GM21737 (cell line): ENCODE measurements at regions not wholly inside any gene's neighbourhood (a gene's known extent, or its start where the extent isn't known, plus 50 kb on each side); places are given as distances from the start of the nearest gene placed in this dataset.
"Not testable (repeated sequence)": the region's sequence is repeated elsewhere in the genome, so short reads cannot be mapped to it uniquely, and the experiment has no call there.

Experiments used
- ATAC-seq: cut with Tn5 transposase; IDR thresholded peaks from one replicate; pipeline ENCODE4 v1.9.1; 2021; ENCODE audit warnings: mild to moderate bottlenecking, moderate library complexity; ENCODE audit not compliant: unreplicated experiment

GRCh38 chr2:39875182-39875913 is 96.3 kb upstream of the THUMPD2 start:
- ATAC-seq = no peak

- ATAC-seq = no peak
Observed at GRCh38 chr2:39874236-39874635, 95.2 kb upstream of the THUMPD2 start.

GRCh38 chr2:39873586-39873985 is 94.5 kb upstream of the THUMPD2 start:
- no peak for ATAC-seq

GRCh38 chr2:39872748-39873147 is 93.7 kb upstream of the THUMPD2 start:
- no peak for ATAC-seq

GRCh38 chr2:39871291-39871761 is 92.3 kb upstream of the THUMPD2 start:
- no peak for ATAC-seq

GRCh38 chr2:39870871-39871270 is 91.8 kb upstream of the THUMPD2 start:
- ATAC-seq = no peak

GRCh38 chr2:39867268-39867667 is 88.2 kb upstream of the THUMPD2 start:
- ATAC-seq = no peak

GRCh38 chr2:39865751-39866150 is 86.7 kb upstream of the THUMPD2 start:
- ATAC-seq = no peak

- not testable (repeated sequence) for ATAC-seq
Observed at GRCh38 chr2:39863672-39864071, 84.6 kb upstream of the THUMPD2 start.

GRCh38 chr2:39860538-39860937 is 81.5 kb upstream of the THUMPD2 start:
- no peak for ATAC-seq

- no peak for ATAC-seq
Observed at GRCh38 chr2:39858677-39859076, 79.6 kb upstream of the THUMPD2 start.

- ATAC-seq = no peak
Observed at GRCh38 chr2:39855856-39856255, 76.8 kb upstream of the THUMPD2 start.

GRCh38 chr2:39854771-39855170 is 75.7 kb upstream of the THUMPD2 start:
- ATAC-seq = no peak

- no peak for ATAC-seq
Observed at GRCh38 chr2:39852831-39853230, 73.8 kb upstream of the THUMPD2 start.

- ATAC-seq = no peak
Observed at GRCh38 chr2:39851651-39852110, 72.6 kb upstream of the THUMPD2 start.

GRCh38 chr2:39851251-39851650 is 72.2 kb upstream of the THUMPD2 start:
- no peak for ATAC-seq

- no peak for ATAC-seq
Observed at GRCh38 chr2:39849982-39850526, 71.0 kb upstream of the THUMPD2 start.

GRCh38 chr2:39849064-39849463 is 70.0 kb upstream of the THUMPD2 start:
- no peak for ATAC-seq

GRCh38 chr2:39845460-39846146 is 66.5 kb upstream of the THUMPD2 start:
- no peak for ATAC-seq

- ATAC-seq = no peak
Observed at GRCh38 chr2:39839261-39839848, 60.3 kb upstream of the THUMPD2 start.

- no peak for ATAC-seq
Observed at GRCh38 chr2:39838589-39838988, 59.5 kb upstream of the THUMPD2 start.
